Left colon (tissue), 2 donors: ENCODE measurements at regions not wholly inside any gene's neighbourhood (a gene's known extent, or its start where the extent isn't known, plus 50 kb on each side); places are given as distances from the start of the nearest gene placed in this dataset.

Experiments used
- ATAC-seq: fragments of 200-7000 bp; cut with Tn5 transposase; one replicate; pipeline ENCODE4 v1.9.1; 2020; ENCODE audit warnings: mild to moderate bottlenecking, moderate library complexity
- DNase-seq, 2 donors: peaks; one replicate each; pipeline ENCODE4 v3.0.0-alpha.2; 2020
- intact Hi-C, 2 donors: fragments of 100-400 bp; cut with DNase I in 1 of 2; cut with micrococcal nuclease in 1 of 2; formaldehyde crosslinking; loops; one replicate each; pipeline versions ENCODE4 v1.11.2 to v1.14.0; 2022; cut with DNase I, micrococcal nuclease
- donor health status: DM: no; HTN: no; CAD: no.
- donor health status: DM: yes; HTN: yes; CAD: no.

DNA sequence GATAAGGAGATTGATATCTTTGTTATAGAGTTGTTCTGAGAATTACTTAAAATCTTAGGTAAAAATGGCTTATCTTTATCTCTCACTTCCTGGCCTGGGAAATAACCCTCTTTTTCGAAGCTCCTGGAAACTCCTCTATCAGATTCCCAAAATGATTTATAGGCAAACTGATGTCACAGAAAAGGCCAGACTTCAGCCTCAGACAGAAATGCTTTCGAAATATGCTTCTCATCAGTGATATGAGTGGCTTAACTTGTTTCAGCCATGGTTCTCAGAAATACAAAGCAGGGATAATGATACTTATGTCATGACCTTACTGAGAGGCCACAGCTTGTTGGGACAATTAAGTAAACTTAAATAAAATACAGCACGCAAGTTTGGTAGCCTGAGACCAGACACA, 85.3 kb upstream of the HS3ST1 start:
- intact Hi-C loops: no loop called here
- ATAC-seq (no peak), DNase-seq (no peak)

DNA sequence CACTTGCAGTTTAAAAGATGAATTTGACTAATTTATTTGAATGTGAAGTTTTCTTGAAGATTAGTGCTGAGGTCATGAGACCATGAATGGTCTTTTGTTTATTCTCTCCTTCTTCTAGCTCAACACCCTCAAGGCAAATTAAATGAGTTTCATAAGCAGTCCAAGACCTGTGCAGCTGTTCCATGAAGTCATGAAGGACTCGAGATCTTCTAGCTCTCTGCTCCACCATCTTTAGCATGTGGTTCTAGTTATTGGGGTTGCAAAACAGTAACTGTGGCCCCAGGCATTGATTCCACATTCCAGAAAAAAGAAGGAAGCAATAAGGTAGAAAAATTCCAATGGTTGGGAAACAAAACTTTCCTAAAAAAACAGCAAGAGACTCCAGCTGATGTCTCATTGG, 84.2 kb upstream of the HS3ST1 start:
- ATAC-seq: no peak
- intact Hi-C loops: no loop called here
- DNase-seq: no peak

DNA sequence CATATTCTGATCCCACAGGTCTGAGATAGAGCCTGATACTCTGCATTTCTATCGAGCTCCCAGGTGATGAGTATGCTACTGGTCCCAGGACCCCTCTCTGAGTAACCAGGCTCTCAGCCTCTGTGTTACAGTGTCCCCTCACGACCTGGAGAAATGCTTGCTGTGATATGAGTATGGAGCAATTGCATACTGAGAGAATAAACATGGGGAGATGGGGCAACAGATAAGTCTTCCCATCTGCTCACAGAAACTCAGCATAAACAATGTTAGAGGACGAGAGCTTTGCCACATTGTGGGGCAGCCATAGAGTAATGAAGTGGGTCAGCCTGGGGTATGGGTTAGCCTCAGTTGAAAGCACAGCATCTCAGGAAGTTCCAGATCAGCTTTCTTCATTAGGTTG, 82.6 kb upstream of the HS3ST1 start:
- DNase-seq (no peak), ATAC-seq (no peak)
- intact Hi-C loops: no loop called here

DNA sequence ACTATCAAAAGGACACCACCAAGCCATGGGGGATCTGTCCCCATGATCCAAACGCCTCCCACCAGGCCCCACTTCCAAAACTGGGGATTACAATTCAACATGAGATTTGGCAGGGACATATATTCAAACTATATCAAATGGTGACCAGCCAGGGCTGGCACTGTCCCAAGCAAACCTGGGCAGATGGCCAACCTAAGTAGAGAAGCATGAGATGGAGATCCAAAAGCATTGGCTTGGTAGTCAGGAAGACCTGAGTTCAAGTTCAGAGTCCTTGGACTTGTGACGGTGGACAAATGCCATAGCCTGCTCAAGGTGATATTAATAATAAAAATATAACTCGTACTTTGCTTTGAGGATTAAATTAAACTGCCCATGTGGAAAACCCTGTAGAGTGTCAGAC, 79.2 kb upstream of the HS3ST1 start:
- intact Hi-C loops: no loop called here
- DNase-seq (peak in 1 of 2 donors; percentile 30), ATAC-seq (no peak)

DNA sequence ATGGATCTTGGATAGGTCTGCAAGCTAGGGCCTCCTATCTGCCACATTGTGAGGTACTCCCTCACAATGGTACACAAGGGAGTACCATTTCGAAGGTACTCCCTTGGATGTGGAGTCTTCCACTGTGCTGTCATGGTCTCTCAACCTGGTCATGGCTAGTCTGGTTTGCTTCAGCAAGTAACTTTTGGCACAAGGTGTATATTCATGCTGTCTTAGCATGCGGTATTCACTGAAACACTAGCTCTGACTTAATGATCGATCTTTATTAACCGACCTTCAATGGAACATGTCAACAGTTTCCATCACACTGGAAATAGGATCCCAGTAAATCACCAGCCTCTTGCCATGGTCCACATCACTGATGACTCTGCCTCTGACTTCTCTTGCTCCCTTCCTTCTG, 77.5 kb upstream of the HS3ST1 start:
- DNase-seq (no peak), ATAC-seq (no peak)
- intact Hi-C loops: no loop called here

DNA sequence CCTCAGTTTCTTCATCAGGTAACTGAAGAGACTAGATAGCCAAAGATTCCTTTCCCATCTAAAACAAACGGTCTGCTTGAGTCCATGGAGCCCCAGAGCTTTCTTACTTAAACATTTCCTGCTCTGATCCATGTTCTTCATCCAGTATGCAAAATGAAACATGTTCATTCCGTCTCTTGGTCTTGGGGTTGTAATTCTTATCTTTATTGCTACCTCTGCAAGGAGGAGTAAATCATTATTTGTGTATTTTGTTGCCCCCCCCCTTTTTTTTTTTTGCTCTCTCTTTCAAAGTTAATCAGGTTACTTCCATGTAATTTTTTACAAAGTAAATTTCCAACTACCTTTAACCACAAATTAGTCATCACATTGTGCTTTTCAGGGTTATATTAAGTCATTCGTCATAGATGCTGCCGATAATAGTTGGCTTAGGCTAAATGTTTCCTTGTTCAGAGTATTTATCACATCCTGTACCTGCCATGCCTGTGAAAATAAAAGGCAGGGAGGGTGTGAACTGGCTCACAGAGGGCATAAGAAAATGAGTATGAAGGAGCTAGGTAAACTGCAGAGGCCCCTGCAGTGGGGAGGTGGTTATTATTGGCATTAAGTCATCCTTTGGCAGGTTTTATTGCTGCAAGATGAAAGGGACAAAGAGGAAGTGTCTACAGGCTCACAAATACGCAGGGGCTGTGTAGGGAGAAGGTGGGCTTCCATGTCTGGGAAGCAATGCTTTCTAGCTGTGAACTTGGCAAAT, 76.7 kb upstream of the HS3ST1 start:
- DNase-seq (peak; percentile 24 to 64), ATAC-seq (peak; percentile 96)
- intact Hi-C loops: no loop called here

DNA sequence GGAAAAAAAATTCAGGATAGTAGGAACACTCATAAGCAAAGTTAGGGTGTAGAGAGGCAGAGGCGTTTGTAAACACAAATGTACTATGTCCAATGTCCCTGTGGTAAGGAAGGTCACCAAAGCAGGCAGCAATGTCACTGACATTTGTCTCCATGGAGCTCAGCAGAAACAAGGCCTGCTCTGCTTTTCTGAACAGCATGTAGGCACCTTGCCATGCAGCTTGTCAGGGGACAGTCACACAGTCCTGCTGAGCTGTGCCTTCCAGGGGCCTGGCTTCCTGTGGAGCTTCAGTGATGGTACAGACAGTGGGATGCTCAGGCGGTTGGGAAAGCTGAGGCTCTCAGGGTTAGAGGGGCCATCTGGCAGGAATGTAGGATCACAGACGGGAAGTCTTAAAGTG, 74.5 kb upstream of the HS3ST1 start:
- DNase-seq (no peak), ATAC-seq (no peak)
- intact Hi-C loops: no loop called here

DNA sequence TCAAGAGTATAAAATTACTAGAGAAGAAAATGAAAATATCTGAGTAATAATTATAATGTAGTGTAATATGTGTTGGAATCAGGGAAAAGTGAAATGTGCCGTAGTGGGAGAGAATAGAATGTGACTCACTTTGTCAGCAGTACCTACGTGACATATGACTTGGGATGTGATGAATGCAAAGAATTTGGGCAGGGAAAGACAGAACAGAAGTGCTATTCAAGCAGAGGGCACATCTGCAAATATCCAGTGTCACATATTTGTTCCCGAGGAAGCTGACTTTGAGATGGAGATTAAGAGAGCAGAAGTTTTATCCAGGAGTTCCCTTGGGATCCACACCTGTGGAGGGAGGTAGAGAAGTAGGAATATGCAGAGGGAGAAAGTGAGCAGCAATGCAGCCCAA, 69.3 kb upstream of the HS3ST1 start:
- ATAC-seq: no peak
- intact Hi-C loops: no loop called here
- no peak for DNase-seq

DNA sequence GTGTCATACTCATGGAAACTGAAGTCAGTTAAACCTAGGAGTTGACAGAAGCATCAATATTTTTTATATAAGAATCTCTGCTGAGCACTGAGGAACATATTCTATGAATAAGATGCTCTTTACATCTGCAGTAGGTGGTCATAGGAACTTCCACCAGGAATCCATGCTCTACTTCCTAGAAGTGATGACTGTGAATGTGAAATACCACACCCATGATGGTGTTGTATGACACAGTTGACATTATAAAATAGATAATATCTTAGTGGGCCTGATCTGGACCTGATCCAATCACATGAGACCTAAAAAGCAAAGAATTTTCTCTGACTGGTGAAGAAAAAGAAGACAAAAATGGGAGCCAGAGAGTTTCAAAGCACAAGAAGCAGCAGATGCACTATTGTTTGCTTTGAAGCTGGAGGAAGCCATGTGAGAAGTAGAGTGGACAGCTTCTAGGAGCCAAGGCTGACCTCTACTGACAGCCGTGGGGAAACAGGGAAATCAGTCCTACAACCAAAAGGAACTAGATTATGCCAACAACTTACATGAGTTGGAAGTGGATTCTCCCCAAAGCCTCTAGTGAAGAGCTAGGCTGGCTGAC, 68.6 kb upstream of the HS3ST1 start:
- intact Hi-C loops: no loop called here
- ATAC-seq (peak; percentile 40), DNase-seq (no peak)

DNA sequence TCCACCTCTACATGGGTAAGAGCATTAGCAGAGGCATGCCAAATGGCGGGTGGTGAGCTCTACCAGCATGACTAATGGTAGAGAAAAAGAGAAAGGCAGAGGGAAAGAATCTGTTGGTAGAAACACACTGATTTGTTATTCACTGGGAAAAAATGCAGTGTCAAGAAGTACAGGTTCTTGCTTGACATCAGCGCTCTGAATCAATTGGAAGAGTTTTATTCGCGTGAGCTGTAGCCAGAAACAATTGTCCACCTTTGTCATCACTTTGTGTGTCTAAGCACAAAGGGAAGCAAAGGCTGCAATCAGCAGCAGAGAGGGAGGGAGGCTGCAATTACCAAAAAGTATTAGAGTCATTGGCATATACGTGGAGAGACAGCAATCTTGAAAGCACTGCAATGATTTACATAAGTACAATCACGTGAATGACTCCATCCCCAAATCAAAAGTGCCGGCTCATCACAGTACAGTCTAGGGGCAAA, 67.7 kb upstream of the HS3ST1 start:
- DNase-seq: no peak
- intact Hi-C loops: no loop called here
- ATAC-seq: no peak

DNA sequence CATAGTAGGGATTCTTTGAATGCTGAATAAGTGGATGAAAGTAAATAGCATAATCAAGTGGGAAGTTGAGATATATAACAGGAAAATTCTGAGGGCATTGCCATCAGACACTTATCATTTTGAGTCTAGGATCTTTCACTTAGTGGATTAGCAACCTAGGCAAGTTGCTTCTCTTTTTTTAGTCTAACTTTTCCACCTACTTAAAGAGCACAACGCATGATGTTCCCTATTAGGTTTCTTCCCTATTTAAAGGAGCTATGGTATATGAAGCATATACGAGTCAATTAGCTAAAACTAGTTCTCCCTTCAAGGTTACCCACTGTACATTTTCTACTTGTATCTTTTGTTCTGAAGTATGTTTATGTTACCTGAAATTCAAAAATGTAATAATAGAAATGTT, 67.1 kb upstream of the HS3ST1 start:
- DNase-seq (no peak), ATAC-seq (no peak)
- intact Hi-C loops: no loop called here

DNA sequence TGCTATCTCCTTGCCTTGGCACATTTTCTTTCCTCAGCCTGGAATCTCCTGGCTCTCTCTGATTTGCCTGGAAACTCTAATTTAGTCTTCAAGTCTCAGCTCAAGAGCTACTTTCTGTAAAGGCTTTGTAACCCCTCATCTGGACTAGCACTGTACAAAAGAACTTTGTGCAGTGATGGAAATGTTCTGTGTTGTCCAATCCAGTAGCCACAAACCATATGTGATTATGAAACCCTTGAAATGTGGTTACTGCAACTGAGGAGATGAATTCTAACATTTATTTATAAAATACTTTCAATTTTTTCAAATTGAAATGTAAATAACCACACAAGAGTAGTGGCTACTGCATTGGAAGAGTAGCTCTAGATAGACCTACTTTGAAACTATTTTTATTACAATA, 66.6 kb upstream of the HS3ST1 start:
- no peak for ATAC-seq
- DNase-seq: no peak
- intact Hi-C loops: no loop called here

DNA sequence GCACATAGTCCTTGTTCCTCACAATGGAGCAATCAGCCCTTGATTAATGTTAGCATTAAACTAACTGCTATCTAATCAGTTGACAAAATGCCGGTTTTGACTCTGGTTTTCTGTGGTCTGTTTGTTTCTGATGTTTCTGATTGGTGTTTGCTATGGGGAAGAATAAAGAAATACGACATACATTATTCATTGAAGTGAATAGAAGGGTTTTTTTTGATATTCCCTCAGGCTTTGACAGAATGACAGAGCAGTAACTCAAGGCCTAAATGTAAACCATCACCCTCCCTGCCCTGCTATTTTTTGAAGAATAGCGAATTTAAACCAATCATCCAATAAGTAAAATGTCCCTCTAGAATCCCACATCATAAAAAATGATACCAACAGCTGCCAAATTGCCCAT, 65.5 kb upstream of the HS3ST1 start:
- intact Hi-C loops: no loop called here
- no peak for DNase-seq
- ATAC-seq: no peak

DNA sequence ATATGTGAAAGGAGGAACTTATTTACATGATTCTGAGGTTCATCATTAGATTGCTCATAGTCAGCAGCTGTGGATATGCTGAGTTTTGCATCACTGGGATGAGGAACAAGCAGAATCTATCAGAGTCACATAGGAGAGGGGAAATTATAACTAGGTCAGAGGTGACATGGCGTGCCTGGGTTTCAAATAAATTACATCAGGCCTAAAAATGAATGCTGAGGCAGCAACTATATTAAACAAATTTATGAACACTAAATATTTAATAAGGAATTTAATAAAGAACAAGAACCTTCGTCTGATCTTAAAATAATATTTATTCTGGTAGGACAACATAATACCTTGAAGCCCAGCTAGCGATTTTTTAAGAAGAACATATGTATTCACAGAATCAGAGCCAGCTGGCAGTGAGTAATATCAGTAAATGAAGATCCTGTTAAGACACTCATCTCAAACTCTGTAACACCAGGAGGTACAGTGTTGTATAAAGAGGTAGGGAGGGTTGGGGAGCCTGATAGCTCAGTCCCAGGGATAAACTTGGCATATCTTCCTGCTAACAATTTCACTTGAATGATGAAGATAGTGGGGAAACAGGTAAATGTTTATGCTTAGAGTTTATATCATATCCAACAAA, 60.9 kb upstream of the HS3ST1 start:
- ATAC-seq (no peak), DNase-seq (no peak)
- intact Hi-C loops: no loop called here

DNA sequence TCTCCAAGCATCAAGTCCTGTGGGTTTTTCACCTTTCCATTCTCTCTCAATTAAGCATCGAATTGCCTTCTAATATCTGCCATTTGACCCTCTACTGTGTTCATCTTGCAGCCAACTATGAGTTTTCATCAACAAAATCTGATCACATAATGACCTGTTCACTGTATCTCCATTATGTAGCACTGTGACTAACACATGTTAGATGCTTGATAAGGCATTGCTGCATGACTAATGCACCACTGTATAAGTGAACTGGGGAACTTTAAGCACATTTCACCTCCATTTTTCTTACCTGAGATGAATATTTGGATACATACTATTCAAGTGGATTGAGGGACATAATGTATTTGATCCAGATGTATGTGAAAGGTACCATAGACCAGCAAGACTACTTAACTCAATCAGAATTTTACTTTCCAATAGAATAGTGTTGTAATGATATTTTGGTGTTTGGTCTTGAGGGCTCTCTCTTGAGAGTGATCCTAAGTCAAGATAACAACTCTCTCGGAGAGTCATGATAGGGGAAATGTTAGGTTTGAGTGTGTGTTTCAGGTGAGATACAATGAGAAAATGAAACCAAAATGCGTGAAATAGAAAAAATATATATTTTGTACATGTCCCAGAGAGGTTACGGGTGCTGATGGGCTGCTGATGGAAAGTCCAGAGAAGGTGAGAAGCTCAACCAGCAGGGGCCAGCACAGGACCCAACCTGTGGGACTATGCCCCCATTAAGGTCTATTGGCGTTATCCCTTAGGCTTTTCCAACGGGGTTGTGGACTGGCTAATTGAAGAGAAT, 60.2 kb upstream of the HS3ST1 start:
- intact Hi-C loops: no loop called here
- DNase-seq (no peak), ATAC-seq (no peak)

DNA sequence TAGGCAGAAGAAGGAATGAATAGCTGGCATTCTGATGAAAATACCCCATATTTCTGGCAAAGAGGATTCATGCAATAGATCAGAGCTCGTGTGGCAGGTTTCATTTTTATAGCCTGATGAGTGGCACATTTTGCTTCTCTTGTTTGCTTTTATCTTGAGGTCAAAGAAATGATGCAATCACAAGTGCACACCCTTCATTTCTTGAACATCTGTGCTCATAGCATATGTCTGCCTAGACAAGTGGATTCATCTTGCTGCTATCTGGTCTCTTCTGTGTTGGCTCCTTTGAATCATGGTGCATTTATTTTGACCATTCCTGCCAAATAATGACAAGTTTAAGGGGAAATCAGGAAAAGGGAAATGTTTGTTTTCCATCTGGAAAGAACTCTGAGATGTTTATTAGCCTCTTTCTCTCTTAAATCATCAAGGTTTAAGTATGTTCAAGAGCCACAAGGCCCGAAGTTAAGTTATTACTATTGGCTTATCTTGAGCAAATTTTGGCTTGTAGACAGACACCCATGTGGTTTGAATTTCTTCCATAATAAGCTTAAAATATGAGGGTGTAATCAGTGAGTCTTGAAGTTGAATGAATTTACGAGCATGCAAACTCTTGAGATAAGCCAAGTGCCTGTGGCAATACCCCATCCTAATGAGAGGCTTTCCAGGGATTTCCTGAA, 59.3 kb upstream of the HS3ST1 start:
- peak; percentile 85 for ATAC-seq
- intact Hi-C loops: no loop called here
- DNase-seq: no peak

DNA sequence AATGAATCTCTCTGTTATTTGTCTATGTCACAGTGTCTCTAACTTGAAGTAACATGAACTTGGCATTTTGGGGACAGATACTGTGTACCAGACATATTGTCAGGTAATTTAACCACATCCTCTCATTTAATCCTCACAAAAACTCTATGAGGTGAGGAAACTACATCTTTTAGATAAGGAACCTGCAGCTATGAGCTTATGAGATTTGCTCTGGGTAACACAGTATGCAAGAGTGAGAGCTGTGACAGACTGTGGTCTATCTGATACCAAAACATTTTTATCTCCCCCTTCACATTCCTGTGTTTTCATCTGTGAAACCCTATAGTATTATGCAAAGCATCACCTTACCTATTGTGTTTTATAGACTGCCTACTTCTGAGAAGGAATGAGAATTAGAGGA, 58.4 kb upstream of the HS3ST1 start:
- DNase-seq: no peak
- intact Hi-C loops: no loop called here
- ATAC-seq: no peak

DNA sequence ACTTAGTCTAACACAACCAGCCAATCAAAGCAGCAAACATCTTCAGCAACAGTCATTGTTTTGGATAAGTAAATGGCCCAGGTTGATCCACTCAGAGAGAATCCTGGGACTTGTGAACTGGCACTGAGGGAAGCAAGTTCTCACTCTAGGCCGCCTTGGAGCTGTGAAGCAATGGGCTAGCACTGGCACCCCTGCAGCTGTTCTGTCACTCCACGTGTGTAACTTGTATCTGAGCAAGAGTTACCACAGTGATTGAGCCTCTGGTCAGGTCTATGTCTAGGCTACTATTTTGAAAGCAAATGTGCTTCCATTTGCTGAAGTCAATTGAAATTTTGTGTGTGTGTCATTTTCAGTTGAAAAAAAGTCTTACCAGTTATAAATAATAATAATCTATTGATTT, 57.2 kb upstream of the HS3ST1 start:
- ATAC-seq: no peak
- DNase-seq: no peak
- intact Hi-C loops: no loop called here

DNA sequence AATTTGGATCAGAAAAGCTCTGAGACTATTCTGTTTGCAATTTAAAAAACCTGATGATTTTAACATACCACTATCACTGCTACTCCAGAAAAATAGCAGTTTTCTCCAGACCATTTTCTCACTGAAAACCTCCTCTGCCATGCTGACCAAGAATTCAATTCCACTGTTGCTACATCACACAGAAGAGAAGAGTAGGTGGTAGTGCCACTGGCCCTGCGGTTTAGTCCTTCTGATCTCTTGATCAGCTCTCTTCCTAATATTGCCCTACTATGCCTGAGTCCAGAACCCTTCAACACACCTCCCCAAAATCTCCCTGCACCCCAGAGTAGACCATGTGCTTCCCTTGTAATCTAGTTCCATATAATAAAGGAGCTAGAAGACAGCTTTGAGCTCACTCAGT, 55.8 kb upstream of the HS3ST1 start:
- no peak for DNase-seq
- no peak for ATAC-seq
- intact Hi-C loops: no loop called here
